ENCODE measurements at regions not wholly inside any gene's neighbourhood (a gene's known extent, or its start where the extent isn't known, plus 50 kb on each side); places are given as distances from the start of the nearest gene placed in this dataset.
"Not testable (repeated sequence)": the region's sequence is repeated elsewhere in the genome, so short reads cannot be mapped to it uniquely, and the experiment has no call there.

DNA sequence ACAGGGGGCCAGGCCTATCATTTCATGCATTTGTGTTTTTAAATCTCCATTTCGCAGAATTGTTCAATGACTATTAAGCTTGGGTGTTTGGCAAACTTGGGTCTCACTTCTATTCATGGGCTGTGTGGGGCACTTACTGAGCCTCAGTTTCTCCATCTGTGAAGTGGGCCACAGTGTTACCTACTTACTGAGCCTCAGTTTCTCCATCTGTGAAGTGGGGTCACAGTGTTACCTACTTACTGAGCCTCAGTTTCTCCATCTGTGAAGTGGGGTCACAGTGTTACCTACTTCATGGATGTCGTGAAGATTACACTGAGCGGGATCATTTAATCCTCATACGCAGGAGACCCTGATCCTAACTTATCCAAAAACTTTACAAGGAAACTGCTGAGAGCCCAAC, 115.1 kb upstream of the STX18 start:
- H3K36me3 Mint-ChIP-seq = no peaks in the 10 kb centered on the region
- DNase-seq (ENCODE audit: low spot score in 2 of 2) = no peak

DNA sequence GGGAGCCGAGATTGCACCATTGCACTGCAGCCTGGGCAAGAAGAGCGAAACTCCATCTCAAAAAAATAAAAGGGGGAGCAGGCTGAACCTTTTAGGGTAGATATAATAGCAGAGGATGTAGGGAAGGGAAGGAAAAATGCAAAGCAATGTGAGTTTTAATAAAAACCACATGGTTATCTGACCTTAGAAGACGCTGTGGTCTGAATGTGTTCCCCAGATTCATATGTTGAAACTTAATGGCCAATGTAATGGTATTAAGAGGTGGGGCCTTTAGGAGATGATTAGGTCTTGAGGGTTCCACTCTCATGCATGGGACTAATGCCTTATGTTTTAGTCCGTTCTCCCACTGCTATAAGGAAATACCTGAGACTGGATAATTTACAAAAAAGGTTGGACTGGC, 114.1 kb upstream of the STX18 start:
- Mint-ChIP-seq H3K36me3 (no peaks in the 10 kb centered on the region), H3K4me1 (no peaks in the 10 kb centered on the region), H3K9me3 (no peaks in the 10 kb centered on the region), H3K27ac (no peak overlapping the region), H3K4me3 (no peak overlapping the region)
- no peak for ATAC-seq
- DNase-seq (ENCODE audit: low spot score in 2 of 2) = no peak

More for the DNA sequence above, 115.1 kb upstream of the STX18 start:
- Mint-ChIP-seq H3K4me1 (no peaks in the 10 kb centered on the region), H3K9me3 (no peaks in the 10 kb centered on the region), H3K27ac (no peak overlapping the region), H3K4me3 (no peak overlapping the region)
- no peak for ATAC-seq

DNA sequence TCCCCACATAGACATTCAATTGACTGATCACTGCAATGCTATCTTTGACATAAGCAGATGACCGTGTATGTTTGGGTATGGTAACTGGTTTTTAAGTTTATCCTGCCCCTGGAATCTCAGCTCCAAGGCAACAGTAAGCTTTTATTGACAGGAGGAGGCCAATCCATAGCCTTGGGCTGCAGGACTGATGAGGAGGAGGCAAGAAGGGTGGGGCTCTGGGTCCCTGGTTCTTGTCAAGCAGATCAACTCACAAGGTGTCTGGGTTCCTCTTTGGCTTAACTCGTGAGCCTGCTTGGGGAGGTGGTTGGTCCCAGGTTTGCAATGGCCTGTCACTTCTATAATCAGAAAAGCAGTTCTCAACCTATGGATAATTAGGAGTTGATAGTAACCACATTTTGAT, 113.2 kb upstream of the STX18 start:
- no peaks in the 10 kb centered on the region for H3K9me3 Mint-ChIP-seq
- ATAC-seq (no peak), DNase-seq (ENCODE audit: low spot score in 2 of 2) (no peak)
- no peak overlapping the region for H3K4me3 Mint-ChIP-seq
- no peaks in the 10 kb centered on the region for H3K4me1 Mint-ChIP-seq
- H3K36me3 Mint-ChIP-seq = no peaks in the 10 kb centered on the region
- H3K27ac Mint-ChIP-seq = no peak overlapping the region

DNA sequence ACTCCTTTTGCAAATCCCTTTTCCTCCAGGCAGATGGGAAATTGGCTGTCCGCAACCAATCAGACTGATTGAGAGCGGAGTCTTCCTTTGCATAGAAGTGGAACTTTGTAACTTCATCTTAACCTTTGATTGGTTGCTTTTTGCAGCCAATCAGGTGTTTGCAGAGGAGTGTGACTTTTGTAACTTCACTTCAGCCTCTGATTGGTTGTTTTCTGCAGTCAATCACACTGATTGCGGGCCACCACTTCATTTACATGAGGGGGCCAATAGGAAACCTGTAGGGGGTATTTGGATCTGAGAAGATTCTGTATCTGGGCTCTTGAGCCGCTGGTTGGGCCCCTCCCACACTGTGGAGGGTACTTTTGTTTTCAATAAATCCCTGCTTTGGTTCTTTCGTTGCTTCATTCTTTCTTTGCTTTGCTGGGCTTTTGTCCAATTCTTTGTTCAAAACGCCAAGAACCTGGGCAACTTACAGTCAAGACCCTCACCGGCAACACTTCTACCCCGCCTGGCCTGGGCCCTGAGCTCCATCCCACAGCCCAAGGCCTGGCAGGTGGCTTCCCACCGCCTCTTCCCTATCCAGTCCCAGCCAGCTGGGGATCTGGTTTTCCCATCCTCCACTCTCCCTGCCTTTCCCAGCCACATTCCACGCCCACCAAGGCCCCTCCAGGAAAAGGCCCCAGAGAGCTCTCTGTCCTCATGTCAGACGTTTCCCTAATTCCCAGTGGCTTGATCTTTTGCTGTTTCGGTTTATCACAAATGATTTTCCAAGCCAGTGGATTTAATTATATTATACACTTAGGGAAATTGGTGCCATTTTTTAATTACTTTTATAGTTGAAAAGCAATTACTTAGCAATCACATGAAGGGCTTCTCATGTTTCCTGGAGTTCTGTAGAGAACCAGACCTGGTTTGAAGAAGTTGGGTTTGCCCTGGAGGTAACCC, 110.2 kb upstream of the STX18 start:
- DNase-seq (ENCODE audit: low spot score in 2 of 2) (no peak), ATAC-seq (no peak)
- H3K9me3 Mint-ChIP-seq = no peaks in the 10 kb centered on the region
- H3K4me1 Mint-ChIP-seq = no peaks in the 10 kb centered on the region
- H3K27ac Mint-ChIP-seq = no peak overlapping the region
- H3K4me3 Mint-ChIP-seq = no peak overlapping the region
- no peaks in the 10 kb centered on the region for H3K36me3 Mint-ChIP-seq

DNA sequence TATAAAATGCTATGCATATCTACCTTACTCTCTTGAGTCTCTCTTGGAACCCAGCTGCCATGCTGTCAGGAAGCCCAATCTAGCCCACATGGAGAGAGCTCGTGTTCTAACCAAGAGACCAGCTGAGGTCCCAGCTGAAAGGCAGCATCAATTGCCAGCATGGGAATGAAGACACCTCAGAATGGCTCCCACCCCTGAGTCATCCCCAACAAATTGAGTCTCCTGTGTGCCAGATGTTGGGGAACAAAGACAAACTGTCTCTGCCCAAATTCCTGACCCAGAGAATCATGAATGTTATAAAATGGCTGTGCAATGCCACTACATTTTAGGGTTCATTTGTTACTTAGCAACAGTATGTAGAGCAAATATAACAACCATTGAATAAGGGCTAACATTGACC, 105.2 kb upstream of the STX18 start:
- Mint-ChIP-seq H3K27ac (no peak overlapping the region), H3K36me3 (no peaks in the 10 kb centered on the region), H3K9me3 (no peaks in the 10 kb centered on the region), H3K4me1 (no peaks in the 10 kb centered on the region), H3K4me3 (no peak overlapping the region)
- DNase-seq (ENCODE audit: low spot score in 2 of 2) (no peak), ATAC-seq (no peak)

DNA sequence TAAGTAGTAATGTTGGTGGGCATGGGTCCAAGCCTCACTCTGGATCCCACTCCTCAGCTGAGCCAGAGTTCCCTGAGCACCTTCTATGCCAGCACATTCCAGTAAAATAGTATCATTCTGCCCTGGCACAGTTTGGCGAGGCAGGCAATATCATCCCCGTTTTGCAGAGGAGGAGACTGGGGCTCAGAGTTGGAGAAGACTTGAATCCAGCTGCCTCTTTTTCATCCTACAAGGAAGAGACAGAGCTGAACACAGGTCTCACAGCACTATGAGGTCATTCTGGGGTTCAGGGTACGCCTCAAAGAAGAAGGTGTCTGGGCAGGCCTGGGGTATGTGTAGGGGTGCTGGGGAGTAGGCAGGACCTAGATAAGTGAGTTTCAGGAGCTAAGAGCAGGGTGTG, 103.9 kb upstream of the STX18 start:
- Mint-ChIP-seq H3K4me1 (no peaks in the 10 kb centered on the region), H3K9me3 (no peaks in the 10 kb centered on the region), H3K4me3 (no peak overlapping the region), H3K27ac (no peak overlapping the region), H3K36me3 (no peaks in the 10 kb centered on the region)
- ATAC-seq (no peak), DNase-seq (ENCODE audit: low spot score in 2 of 2) (no peak)

DNA sequence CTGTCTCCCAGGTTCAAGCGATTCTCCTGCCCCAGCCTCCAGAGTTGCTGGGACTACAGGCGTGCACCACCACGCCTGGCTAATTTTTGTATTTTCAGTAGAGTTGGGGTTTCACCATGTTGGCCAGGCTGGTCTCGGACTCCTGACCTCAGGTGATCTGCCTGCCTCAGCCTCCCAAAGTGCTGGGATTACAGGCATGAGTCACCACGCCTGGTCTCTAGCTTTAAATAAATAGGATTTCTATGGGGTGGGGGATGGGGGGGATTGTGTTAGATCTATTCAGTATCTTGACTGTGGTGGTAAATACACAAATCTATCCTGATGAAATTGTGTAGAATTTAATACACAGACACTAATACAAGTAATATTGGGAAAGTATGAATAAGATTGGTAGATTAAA, 102.4 kb upstream of the STX18 start:
- not testable (repeated sequence) for ATAC-seq; H3K27ac Mint-ChIP-seq; H3K4me1 Mint-ChIP-seq; H3K36me3 Mint-ChIP-seq; DNase-seq (ENCODE audit: low spot score in 2 of 2); H3K9me3 Mint-ChIP-seq; H3K4me3 Mint-ChIP-seq

DNA sequence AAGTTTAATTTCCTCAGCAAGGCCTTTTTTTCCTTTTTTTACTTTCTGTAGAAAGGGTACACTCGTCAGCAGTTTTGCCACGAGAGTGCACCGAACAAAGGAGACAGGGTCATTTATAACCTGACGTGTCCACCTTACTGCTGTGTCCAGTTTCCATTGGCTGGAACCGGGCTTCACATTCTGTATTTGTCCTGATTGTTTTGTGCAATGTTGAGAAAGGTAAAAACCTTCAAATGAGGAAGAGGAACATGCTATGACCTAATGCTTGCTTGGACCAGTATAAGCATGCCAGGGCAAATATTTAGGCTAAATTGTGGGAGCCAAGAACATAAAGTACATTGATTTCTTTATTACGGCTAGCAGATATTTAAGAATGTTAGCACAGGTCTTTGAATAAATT, 101.9 kb upstream of the STX18 start:
- H3K36me3 Mint-ChIP-seq; DNase-seq (ENCODE audit: low spot score in 2 of 2); H3K4me3 Mint-ChIP-seq; ATAC-seq; H3K4me1 Mint-ChIP-seq; H3K27ac Mint-ChIP-seq; H3K9me3 Mint-ChIP-seq: not testable (repeated sequence)

DNA sequence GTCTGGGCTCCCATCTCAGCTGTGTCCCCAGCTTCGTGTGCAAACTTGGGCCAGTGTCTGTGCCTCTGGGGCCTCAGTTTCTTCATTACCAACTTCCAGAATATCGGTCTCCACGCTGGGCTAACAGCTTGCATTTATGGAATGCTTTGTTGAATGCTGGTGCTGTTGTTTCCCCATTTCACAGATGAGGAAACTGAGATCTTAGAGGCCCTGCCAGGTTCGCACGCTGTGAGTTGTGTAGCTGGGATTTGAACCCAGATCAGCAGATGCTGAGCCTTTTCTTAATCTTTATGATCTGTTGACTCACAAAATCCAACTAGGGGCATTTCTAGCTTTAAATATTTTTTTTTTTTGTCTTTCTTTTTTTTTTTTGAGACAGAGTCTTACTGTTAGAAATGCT, 101.5 kb upstream of the STX18 start:
- Mint-ChIP-seq H3K4me3 (no peak overlapping the region), H3K9me3 (no peaks in the 10 kb centered on the region)

DNA sequence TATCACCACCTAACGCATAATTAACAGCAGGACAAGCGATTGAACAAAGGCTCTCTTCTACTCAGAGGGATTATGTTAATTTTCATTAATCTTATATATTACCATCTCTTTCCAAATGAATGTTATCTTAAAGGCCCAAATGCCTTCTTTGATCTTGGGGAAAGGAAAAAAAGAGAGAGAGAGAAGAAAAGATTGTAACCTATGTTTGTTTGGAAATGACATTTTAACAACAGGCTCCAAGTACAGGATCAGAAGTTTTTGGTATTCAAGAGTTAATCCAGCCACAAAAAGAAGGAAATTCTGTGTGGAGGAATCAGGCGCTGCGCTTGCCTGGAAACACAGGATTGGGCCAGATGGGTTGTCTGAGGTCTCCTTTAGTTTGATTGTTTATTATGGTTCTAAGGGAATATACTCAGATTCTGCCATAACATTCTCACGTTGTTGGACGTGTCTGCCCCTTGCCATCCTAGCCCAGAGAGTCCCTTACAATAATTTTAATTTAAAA, 100.7 kb upstream of the STX18 start:
- H3K36me3 Mint-ChIP-seq = no peaks in the 10 kb centered on the region
- ATAC-seq = no peak
- no peaks in the 10 kb centered on the region for H3K9me3 Mint-ChIP-seq
- peaks cover 13% of the 10 kb centered on the region for H3K4me1 Mint-ChIP-seq
- H3K4me3 Mint-ChIP-seq = no peak overlapping the region
- DNase-seq (ENCODE audit: low spot score in 2 of 2) = no peak
- H3K27ac Mint-ChIP-seq = no peak overlapping the region

More for the DNA sequence above, 101.5 kb upstream of the STX18 start:
- H3K36me3 Mint-ChIP-seq = no peaks in the 10 kb centered on the region
- peaks cover 7% of the 10 kb centered on the region for H3K4me1 Mint-ChIP-seq
- ATAC-seq (no peak), DNase-seq (ENCODE audit: low spot score in 2 of 2) (no peak)
- H3K27ac Mint-ChIP-seq = no peak overlapping the region

DNA sequence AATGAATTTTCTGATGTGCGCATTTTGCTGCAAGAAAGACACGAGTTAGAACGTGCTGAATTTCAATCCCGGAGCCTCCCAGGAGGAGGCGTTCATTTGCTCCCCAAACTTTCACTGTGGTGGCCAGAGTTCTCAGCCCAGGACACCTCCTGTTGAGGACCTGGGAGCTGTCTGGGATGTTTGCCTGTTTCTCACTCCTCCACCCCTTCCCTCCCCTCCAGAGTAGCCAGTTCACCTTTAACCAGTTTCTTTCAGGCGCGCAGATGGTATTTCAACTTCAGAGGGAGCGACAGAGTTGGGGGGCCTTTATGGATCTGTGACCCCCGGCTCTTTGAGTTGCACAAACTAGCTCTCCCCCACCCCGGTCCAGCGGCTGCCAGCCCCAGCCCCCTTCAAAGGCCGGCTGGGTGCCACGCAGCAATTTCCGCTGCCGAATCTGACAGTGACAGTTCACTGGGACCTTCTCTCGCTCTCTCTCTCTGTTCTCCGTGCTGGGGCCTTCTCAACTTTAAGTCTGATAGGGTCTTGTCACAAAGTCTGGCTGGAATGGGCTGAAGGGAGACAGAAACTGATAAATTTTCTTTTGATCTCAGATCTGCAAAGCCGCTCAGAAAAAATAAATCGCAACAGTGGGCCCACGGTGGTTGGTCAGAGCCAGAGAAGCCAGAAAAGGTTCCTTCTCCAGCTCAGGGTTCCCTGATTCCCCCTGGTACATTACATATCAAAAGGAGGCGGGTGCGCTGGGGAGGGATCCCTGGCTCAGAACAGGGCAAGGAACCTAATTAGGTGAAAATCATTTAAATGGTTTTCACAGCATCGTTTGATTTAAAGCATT, 100.0 kb upstream of the STX18 start:
- H3K36me3 Mint-ChIP-seq = no peaks in the 10 kb centered on the region
- ATAC-seq = no peak
- no peak overlapping the region for H3K27ac Mint-ChIP-seq
- H3K4me3 Mint-ChIP-seq = no peak overlapping the region
- no peak for DNase-seq (ENCODE audit: low spot score in 2 of 2)
- H3K4me1 Mint-ChIP-seq = peaks cover 15% of the 10 kb centered on the region
- H3K9me3 Mint-ChIP-seq = no peaks in the 10 kb centered on the region

DNA sequence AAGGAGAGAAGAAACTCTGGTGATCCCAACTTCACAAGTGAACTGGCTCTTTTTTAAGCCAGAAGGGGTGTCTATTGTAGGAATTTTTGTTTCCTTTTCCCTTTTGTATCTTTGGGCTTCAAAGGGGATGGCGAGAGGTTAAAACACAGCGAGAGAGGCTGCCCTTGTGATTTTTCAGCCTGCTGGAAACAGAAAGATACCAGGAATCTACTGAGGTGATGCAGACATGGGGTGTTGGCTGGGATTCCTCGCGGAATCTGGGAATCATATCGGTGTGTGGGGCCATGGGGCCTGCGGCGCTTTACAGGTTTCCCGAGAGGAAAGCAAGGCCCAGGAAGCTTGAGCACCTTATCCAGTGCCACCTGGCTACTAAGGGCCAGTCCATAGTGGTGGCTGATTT, 99.4 kb upstream of the STX18 start:
- ATAC-seq (no peak), DNase-seq (ENCODE audit: low spot score in 2 of 2) (no peak)
- Mint-ChIP-seq H3K36me3 (no peaks in the 10 kb centered on the region), H3K9me3 (no peaks in the 10 kb centered on the region), H3K4me1 (peaks cover 15% of the 10 kb centered on the region), H3K27ac (no peak overlapping the region), H3K4me3 (no peak overlapping the region)

DNA sequence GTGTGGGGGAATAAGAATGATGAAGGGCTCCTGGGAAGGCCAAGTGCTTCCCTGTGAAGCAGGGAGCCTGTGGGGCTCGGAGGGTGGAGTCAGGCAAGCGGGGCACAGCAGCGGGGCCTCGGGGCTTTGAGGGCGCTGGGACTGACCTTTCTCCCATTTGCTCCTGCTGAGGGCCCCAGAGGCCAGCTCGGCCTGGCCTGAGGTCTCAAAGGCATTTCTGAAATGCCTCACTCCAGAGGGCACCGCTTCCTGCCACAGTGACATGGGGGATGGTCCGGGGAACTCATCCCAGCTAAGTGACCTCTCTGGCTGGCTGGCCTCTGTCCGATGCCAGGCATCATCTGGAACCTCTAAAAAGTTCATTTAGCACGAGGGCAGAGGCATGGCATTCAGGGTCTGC, 98.8 kb upstream of the STX18 start:
- Mint-ChIP-seq H3K4me1 (peaks cover 15% of the 10 kb centered on the region), H3K4me3 (no peak overlapping the region), H3K36me3 (no peaks in the 10 kb centered on the region), H3K27ac (no peak overlapping the region), H3K9me3 (no peaks in the 10 kb centered on the region)
- DNase-seq (ENCODE audit: low spot score in 2 of 2) = no peak
- ATAC-seq = no peak

DNA sequence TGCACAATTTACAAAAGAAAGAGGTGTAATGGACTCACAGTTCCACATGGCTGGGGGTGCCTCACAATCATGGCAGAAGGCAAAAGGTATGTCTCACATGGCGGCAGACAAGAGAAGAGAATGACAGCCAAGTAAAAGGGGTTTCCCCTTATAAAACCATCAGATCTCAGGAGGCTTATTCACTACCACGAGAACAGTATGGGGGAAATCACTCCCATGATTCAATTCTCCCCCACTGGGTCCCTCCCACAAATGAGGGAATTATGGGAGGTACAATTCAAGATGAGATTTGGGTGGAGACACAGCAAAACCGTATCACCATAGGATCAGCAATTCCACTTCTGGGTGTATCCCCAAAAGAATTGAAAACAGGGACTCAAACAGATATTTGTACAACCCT, 97.5 kb upstream of the STX18 start:
- H3K36me3 Mint-ChIP-seq = no peaks in the 10 kb centered on the region
- DNase-seq (ENCODE audit: low spot score in 2 of 2) = no peak
- H3K9me3 Mint-ChIP-seq = no peaks in the 10 kb centered on the region
- H3K4me3 Mint-ChIP-seq = no peak overlapping the region
- H3K4me1 Mint-ChIP-seq = peaks cover 15% of the 10 kb centered on the region
- no peak for ATAC-seq
- H3K27ac Mint-ChIP-seq = no peak overlapping the region

DNA sequence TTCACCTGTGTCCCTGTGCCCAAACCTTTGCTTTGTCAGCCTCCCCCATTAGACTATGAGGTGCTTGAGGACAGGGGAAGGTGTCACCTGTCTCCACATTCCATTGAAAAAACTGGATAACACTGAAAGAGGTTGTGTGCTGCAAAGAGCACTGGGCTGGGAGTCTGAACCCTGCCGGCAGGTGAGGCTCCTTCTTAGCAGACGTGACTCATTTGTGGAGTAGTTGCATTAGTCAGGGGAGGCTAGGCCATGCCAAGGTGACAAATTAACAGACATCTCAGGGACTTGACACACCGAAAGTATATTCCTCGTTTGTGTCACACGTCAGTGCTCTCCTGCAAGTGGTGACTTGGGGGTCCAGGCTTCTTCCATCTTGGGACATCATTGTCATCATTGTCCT, 95.9 kb upstream of the STX18 start:
- DNase-seq (ENCODE audit: low spot score in 2 of 2) (peak in 1 of 2 donors; percentile 59), ATAC-seq (peak; percentile 94)
- no peak overlapping the region for H3K27ac Mint-ChIP-seq
- no peaks in the 10 kb centered on the region for H3K36me3 Mint-ChIP-seq
- peaks cover 15% of the 10 kb centered on the region for H3K4me1 Mint-ChIP-seq
- no peak overlapping the region for H3K4me3 Mint-ChIP-seq
- no peaks in the 10 kb centered on the region for H3K9me3 Mint-ChIP-seq

DNA sequence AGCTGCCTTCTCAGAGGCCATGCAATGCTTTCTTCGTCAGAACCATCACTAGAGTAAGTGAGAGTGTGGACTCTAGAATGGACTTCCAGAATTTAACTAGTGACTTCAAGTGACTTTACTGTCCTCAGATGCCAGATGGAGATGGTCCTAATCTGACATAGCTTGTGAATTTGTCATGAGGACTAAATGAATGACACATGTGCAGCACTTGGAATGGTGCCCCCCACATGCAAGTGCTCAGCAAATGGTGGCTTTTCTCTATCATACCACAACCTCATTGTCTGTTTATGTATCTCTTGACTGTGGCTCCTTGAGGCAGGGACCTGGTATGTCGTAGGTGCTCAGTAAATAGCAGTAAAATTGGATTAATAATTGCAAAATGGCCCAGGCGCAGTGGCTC, 91.6 kb upstream of the STX18 start:
- H3K4me3 Mint-ChIP-seq = no peak overlapping the region
- no peaks in the 10 kb centered on the region for H3K9me3 Mint-ChIP-seq
- H3K27ac Mint-ChIP-seq = no peak overlapping the region
- ATAC-seq (no peak), DNase-seq (ENCODE audit: low spot score in 2 of 2) (no peak)
- H3K36me3 Mint-ChIP-seq = no peaks in the 10 kb centered on the region
- H3K4me1 Mint-ChIP-seq = peaks cover 8% of the 10 kb centered on the region
